DOHH2 (cell line): ENCODE measurements at regions not wholly inside any gene's neighbourhood (a gene's known extent, or its start where the extent isn't known, plus 50 kb on each side); places are given as distances from the start of the nearest gene placed in this dataset.

ENCODE experiments used
- EZH2phosphoT487 ChIP-seq: fragments of 200-600 bp; sonication (generic); IDR thresholded peaks from 2 replicates; pipeline ENCODE4 v1.6.1; 2017; ENCODE audit warnings: borderline replicate concordance, mild to moderate bottlenecking, antibody characterized with exemption, low read length, moderate library complexity, mixed read lengths
- TF ChIP-seq, protein P1 (sequence below): fragments of 200-600 bp; sonication (generic); IDR thresholded peaks from one replicate; pipeline ENCODE4 v1.5.1; 2014; ENCODE audit warnings: antibody characterized with exemption, mild to moderate bottlenecking, low read depth, low read length; ENCODE audit not compliant: poor library complexity, severe bottlenecking

DNA sequence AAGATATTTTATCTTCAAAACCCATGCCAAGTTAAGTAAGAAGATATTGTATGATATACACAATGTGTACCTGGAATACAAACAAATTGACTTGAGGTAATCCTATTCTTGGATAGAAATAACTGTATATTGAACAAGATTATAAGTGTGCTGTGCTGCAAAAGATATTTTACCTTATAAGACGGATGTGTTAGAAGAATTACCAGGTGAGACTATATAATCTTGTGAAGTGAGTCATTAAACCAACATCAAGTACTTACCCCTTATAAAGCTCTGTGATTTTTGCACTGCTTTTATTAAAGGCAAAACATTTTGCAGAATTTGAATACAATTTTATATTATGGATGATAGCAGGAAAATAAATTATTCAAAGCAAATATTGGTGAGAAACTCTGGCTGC is 570.0 kb downstream of the MMUT start:
- TF ChIP-seq, protein P1, sequence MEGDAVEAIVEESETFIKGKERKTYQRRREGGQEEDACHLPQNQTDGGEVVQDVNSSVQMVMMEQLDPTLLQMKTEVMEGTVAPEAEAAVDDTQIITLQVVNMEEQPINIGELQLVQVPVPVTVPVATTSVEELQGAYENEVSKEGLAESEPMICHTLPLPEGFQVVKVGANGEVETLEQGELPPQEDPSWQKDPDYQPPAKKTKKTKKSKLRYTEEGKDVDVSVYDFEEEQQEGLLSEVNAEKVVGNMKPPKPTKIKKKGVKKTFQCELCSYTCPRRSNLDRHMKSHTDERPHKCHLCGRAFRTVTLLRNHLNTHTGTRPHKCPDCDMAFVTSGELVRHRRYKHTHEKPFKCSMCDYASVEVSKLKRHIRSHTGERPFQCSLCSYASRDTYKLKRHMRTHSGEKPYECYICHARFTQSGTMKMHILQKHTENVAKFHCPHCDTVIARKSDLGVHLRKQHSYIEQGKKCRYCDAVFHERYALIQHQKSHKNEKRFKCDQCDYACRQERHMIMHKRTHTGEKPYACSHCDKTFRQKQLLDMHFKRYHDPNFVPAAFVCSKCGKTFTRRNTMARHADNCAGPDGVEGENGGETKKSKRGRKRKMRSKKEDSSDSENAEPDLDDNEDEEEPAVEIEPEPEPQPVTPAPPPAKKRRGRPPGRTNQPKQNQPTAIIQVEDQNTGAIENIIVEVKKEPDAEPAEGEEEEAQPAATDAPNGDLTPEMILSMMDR = no peak
- no peak for TF ChIP-seq EZH2phosphoT487
